HEK293 (cell line): ENCODE measurements at regions not wholly inside any gene's neighbourhood (a gene's known extent, or its start where the extent isn't known, plus 50 kb on each side); places are given as distances from the start of the nearest gene placed in this dataset.

Source experiments
- CTCF ChIP-seq: fragments of 450-650 bp; formaldehyde crosslinking; IDR thresholded peaks from 2 replicates; pipeline ENCODE4 v1.5.1; 2016; ENCODE audit warnings: missing biosample characterization, missing genetic modification characterization
- GLIS1 ChIP-seq: fragments of 450-650 bp; formaldehyde crosslinking; IDR thresholded peaks from 2 replicates; pipeline ENCODE4 v1.5.1; 2016; ENCODE audit warnings: missing biosample characterization, missing genetic modification characterization
- TCF7L2 ChIP-seq: IDR thresholded peaks from 2 replicates; pipeline ENCODE4 v1.6.1; 2011; ENCODE audit warnings: low read depth, mild to moderate bottlenecking, inconsistent platforms, low read length, moderate library complexity, borderline replicate concordance
- ZNF610 ChIP-seq: fragments of 450-650 bp; formaldehyde crosslinking; IDR thresholded peaks from 2 replicates; pipeline ENCODE4 v1.5.1; 2016; ENCODE audit warnings: missing biosample characterization, missing genetic modification characterization, borderline replicate concordance

GRCh38 chr20:55251170-55251569 lies 754.1 kb downstream of the CBLN4 start:
- no peak for TF ChIP-seq TCF7L2
- no peak for TF ChIP-seq CTCF (tag by site-specific recombination)
- no peak for TF ChIP-seq ZNF610 (tag by site-specific recombination)
- TF ChIP-seq GLIS1 (tag by site-specific recombination), result no peak
